ENCODE measurements at regions not wholly inside any gene's neighbourhood (a gene's known extent, or its start where the extent isn't known, plus 50 kb on each side); places are given as distances from the start of the nearest gene placed in this dataset.
"Not testable (repeated sequence)": the region's sequence is repeated elsewhere in the genome, so short reads cannot be mapped to it uniquely, and the experiment has no call there.

GRCh38 chrX:6990552-6991193 is 156.8 kb upstream of the STS start:
- Mint-ChIP-seq H3K27ac (no peak overlapping the region), H3K4me3 (no peak overlapping the region), H3K4me1 (no peaks in the 10 kb centered on the region), H3K9me3 (peaks cover 10% of the 10 kb centered on the region), H3K27me3 (no peaks in the 10 kb centered on the region), H3K36me3 (ENCODE audit: low read depth) (peaks cover 4% of the 10 kb centered on the region)
- ATAC-seq (no peak), DNase-seq (no peak)

DNA sequence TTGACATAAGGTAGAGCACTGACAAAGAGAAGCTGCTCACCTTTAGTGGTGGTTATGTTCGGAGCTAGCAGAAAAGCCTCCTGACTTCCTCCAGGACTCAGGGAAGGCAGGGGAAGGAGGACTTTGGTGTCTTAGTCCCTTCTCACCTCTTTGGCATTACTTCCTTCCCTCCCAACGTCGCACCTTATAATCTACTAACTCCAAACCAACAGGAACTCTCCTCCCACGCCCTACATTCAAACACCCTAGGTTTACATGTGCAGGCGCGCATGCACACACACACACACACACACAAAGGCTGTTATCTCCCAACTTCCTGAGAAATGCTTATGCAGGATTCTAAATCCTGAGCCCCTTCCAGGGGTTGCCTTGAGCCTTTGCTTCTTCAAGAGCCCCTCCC is 157.7 kb upstream of the STS start:
- Mint-ChIP-seq H3K4me1 (no peaks in the 10 kb centered on the region), H3K9me3 (peaks cover 6% of the 10 kb centered on the region), H3K27me3 (no peaks in the 10 kb centered on the region), H3K4me3 (no peak overlapping the region), H3K36me3 (ENCODE audit: low read depth) (peaks cover 2% of the 10 kb centered on the region), H3K27ac (no peak overlapping the region)
- ATAC-seq (no peak), DNase-seq (no peak)

DNA sequence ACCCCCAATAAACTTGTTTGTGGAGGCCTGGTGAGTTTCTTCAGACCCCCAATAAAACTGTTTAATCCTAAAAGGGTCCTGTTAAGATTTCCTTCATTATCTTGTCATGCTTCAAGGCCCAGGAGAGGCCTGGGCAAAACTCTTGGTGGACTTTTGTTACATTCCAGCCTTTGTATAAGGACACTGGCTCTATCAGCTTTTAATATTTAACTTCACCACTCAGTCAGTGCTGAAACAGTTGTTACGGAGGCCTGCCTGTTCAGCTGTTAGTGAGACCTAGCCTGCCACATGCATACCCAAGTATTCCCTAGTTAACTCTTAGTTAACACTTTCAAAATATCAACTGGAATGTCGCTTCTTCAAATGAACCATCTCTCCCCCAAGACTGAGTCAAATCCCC is 158.8 kb upstream of the STS start:
- ATAC-seq; H3K4me1 Mint-ChIP-seq; DNase-seq; H3K9me3 Mint-ChIP-seq; H3K27ac Mint-ChIP-seq; H3K36me3 Mint-ChIP-seq (ENCODE audit: low read depth); H3K4me3 Mint-ChIP-seq; H3K27me3 Mint-ChIP-seq: not testable (repeated sequence)

DNA sequence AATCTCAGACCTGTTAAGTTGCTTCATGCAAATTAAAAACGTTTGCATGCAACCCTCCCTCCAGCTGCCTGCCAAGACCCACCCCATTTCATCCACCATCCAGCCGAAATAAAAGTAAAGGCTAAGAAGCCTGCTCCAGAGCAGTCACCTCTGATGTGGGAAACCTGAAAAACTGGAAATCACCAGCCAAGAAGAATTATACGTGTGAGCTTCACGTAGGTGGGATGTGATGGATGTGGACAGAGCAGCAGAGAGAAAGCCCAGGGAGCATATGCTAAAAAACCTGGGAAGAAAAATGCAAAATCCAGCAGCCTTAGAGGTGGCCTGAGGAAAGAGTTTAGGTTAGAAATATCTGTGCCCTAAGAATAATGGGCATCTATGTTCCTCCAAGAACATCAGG is 160.6 kb upstream of the STS start:
- peaks cover 3% of the 10 kb centered on the region for H3K9me3 Mint-ChIP-seq
- no peak for DNase-seq

GRCh38 chrX:6985537-6985936 is 162.0 kb upstream of the STS start:
- no peak for ATAC-seq
- no peak overlapping the region for H3K27ac Mint-ChIP-seq
- DNase-seq, result no peak
- no peaks in the 10 kb centered on the region for H3K36me3 Mint-ChIP-seq (ENCODE audit: low read depth)
- H3K27me3 Mint-ChIP-seq, result no peaks in the 10 kb centered on the region
- H3K4me1 Mint-ChIP-seq, result no peaks in the 10 kb centered on the region
- H3K4me3 Mint-ChIP-seq, result no peak overlapping the region
- peaks cover 3% of the 10 kb centered on the region for H3K9me3 Mint-ChIP-seq

More for the DNA sequence above, 160.6 kb upstream of the STS start:
- no peaks in the 10 kb centered on the region for H3K4me1 Mint-ChIP-seq
- no peak for ATAC-seq
- H3K36me3 Mint-ChIP-seq (ENCODE audit: low read depth), result no peaks in the 10 kb centered on the region
- H3K4me3 Mint-ChIP-seq, result no peak overlapping the region
- no peaks in the 10 kb centered on the region for H3K27me3 Mint-ChIP-seq
- H3K27ac Mint-ChIP-seq, result no peak overlapping the region

GRCh38 chrX:6983207-6983955 is 164.1 kb upstream of the STS start:
- H3K9me3 Mint-ChIP-seq, result peaks cover 3% of the 10 kb centered on the region
- no peaks in the 10 kb centered on the region for H3K27me3 Mint-ChIP-seq
- H3K4me1 Mint-ChIP-seq, result no peaks in the 10 kb centered on the region
- no peak for DNase-seq
- no peak overlapping the region for H3K4me3 Mint-ChIP-seq
- no peaks in the 10 kb centered on the region for H3K36me3 Mint-ChIP-seq (ENCODE audit: low read depth)
- no peak overlapping the region for H3K27ac Mint-ChIP-seq
- no peak for ATAC-seq

DNA sequence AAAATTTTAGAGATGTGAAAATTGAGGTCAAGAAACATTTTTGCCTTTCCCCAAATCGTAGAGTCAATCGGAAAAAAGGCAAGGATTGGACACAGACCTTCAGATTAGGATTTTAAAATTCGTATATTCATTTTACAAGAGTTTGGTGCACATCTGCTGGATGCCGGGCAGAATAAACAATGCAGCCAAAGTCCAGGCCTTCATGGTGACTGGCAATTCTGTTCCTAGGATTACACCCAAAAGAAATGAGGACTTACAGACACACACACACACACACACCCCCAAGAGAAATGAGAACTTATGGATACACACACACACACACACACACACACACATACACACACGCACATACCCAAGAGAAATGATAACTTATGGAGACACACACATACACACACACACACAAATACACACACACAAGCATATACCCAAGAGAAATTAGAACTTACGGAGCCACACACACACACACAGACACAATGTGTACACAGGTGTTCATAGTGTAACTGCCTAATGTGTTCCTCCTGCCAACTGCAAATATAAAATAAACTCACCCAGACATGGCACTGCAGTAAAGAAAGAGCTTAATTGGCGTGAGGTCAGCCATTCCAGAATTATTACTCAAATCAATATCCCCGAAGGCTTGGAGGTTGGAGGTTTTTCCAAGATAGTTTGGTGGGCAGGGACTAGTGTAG is 165.7 kb upstream of the STS start:
- no peaks in the 10 kb centered on the region for H3K4me1 Mint-ChIP-seq
- no peak overlapping the region for H3K27ac Mint-ChIP-seq
- H3K27me3 Mint-ChIP-seq, result no peaks in the 10 kb centered on the region
- H3K4me3 Mint-ChIP-seq, result no peak overlapping the region
- ATAC-seq (no peak), DNase-seq (no peak)
- H3K36me3 Mint-ChIP-seq (ENCODE audit: low read depth), result peaks cover 6% of the 10 kb centered on the region
- peaks cover 3% of the 10 kb centered on the region for H3K9me3 Mint-ChIP-seq

GRCh38 chrX:6980981-6981380 is 166.5 kb upstream of the STS start:
- Mint-ChIP-seq H3K27me3 (no peaks in the 10 kb centered on the region), H3K4me1 (no peaks in the 10 kb centered on the region), H3K9me3 (peaks cover 3% of the 10 kb centered on the region), H3K36me3 (ENCODE audit: low read depth) (peaks cover 6% of the 10 kb centered on the region), H3K4me3 (no peak overlapping the region), H3K27ac (no peak overlapping the region)
- ATAC-seq (no peak), DNase-seq (no peak)

- no peak for DNase-seq
- Mint-ChIP-seq H3K4me3 (no peak overlapping the region), H3K9me3 (no peaks in the 10 kb centered on the region), H3K4me1 (no peaks in the 10 kb centered on the region), H3K27me3 (no peaks in the 10 kb centered on the region), H3K27ac (no peak overlapping the region), H3K36me3 (ENCODE audit: low read depth) (no peaks in the 10 kb centered on the region)
- ATAC-seq, result no peak
Measured at GRCh38 chrX:6968231-6968630, 179.3 kb upstream of the STS start.

DNA sequence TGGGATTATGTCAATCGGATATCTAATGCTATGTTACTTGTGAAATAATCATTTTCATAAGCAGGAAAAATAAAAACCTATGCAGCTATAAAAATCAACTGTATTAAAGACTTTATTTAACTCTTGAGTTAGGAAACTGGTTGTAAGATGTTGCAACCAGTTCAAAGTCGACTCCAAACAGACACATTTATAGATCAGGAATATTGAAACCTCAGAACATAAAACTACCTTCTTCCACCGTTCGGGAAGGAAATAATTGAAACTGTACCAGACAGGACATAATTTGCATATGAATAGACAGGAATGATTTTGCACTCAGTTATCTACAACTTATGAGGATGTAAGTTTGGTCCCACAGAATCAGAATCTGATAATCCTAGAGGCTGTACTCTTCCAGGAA is 181.8 kb upstream of the STS start:
- Mint-ChIP-seq H3K4me3 (no peak overlapping the region), H3K9me3 (no peaks in the 10 kb centered on the region), H3K27ac (no peak overlapping the region), H3K36me3 (ENCODE audit: low read depth) (no peaks in the 10 kb centered on the region), H3K4me1 (no peaks in the 10 kb centered on the region), H3K27me3 (no peaks in the 10 kb centered on the region)
- no peak for ATAC-seq
- DNase-seq, result no peak

- no peaks in the 10 kb centered on the region for H3K27me3 Mint-ChIP-seq
- H3K27ac Mint-ChIP-seq, result no peak overlapping the region
- no peaks in the 10 kb centered on the region for H3K9me3 Mint-ChIP-seq
- ATAC-seq, result no peak
- DNase-seq, result no peak
- H3K4me1 Mint-ChIP-seq, result no peaks in the 10 kb centered on the region
- H3K4me3 Mint-ChIP-seq, result no peak overlapping the region
- no peaks in the 10 kb centered on the region for H3K36me3 Mint-ChIP-seq (ENCODE audit: low read depth)
Measured at GRCh38 chrX:6962006-6962355, 185.5 kb upstream of the STS start.

DNA sequence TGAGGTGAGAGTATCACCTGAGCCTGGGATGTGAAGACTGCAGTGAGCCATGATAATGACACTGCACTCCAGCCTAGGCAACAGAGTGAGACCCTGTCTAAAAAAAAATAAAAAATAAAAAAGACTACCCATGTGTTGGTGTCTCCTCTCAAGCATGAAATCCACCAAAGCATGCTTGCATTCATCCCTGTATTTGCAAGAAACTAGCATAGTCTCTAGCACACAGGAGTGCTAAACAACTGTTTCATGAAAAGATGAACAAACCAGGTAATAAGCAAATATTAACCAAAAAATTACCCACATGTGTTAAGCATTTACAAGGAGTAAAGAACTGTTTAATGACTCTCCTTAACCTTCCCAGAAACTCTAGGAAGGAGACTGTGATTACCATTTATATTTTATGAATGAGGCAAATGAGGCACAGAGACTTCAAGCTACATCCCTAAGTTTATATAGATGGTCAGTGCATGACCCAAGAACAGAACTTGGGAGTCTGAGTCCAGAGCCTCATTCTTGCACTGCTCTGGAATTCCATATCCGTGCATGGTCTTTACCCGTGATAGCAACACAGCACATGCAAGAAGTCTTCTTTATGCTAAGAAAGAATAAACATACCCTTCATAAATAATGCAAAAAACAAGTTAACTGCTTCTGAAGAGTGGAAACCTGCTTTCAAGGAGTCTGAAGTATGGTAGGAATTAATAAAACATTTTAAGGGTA is 186.1 kb upstream of the STS start:
- H3K36me3 Mint-ChIP-seq (ENCODE audit: low read depth), result no peaks in the 10 kb centered on the region
- no peak for DNase-seq
- H3K4me3 Mint-ChIP-seq, result no peak overlapping the region

DNA sequence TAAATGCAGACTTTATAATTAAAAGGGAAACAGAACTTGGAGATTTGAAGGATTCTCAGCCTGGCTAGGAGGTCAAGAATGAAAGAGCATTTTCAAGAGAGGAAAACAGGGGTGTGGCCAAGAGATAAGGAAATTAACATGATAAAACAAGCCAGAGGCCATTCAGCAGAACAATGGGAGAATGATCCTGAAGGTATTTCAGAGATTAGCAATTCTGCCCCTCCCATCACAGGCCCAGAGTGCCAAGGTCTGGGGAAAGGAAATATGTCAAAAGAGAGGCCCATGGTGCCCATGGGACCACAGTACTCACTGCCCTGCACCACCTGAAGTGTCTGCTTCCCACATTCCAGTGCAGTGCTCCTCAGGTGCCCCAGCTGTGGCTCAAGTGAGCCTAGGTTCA is 188.5 kb upstream of the STS start:
- Mint-ChIP-seq H3K27ac (no peak overlapping the region), H3K4me3 (no peak overlapping the region), H3K27me3 (no peaks in the 10 kb centered on the region), H3K9me3 (no peaks in the 10 kb centered on the region), H3K4me1 (no peaks in the 10 kb centered on the region), H3K36me3 (ENCODE audit: low read depth) (no peaks in the 10 kb centered on the region)
- DNase-seq, result no peak
- ATAC-seq, result no peak

More for the DNA sequence above, 186.1 kb upstream of the STS start:
- H3K4me1 Mint-ChIP-seq, result no peaks in the 10 kb centered on the region
- ATAC-seq, result no peak
- no peak overlapping the region for H3K27ac Mint-ChIP-seq
- H3K27me3 Mint-ChIP-seq, result no peaks in the 10 kb centered on the region
- no peaks in the 10 kb centered on the region for H3K9me3 Mint-ChIP-seq

DNA sequence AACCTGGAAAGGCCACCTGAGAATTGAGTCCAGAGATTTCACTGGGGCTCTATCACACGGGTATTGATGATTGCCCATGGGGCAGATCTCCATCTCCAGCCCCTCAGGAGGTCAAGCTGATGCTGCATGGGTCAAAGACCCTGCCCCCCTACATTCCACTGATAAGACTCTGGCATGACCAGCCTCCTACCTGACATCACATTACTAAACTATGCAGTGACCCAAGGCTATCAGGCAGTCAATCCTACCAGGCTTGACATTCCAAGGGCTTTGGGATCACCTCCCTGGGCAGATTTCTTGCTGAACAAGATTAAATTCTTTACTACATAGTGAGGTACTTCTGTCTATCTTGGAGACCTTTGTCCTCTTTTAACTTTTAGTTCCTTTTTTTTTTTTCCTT is 192.7 kb upstream of the STS start:
- no peaks in the 10 kb centered on the region for H3K36me3 Mint-ChIP-seq (ENCODE audit: low read depth)
- ATAC-seq (no peak), DNase-seq (no peak)
- H3K4me1 Mint-ChIP-seq, result no peaks in the 10 kb centered on the region
- no peak overlapping the region for H3K27ac Mint-ChIP-seq
- H3K4me3 Mint-ChIP-seq, result no peak overlapping the region
- H3K9me3 Mint-ChIP-seq, result peaks cover 5% of the 10 kb centered on the region
- H3K27me3 Mint-ChIP-seq, result no peaks in the 10 kb centered on the region

GRCh38 chrX:6946168-6946567 is 201.3 kb upstream of the STS start:
- no peak overlapping the region for H3K4me3 Mint-ChIP-seq
- no peak overlapping the region for H3K27ac Mint-ChIP-seq
- H3K9me3 Mint-ChIP-seq, result peaks cover 6% of the 10 kb centered on the region
- H3K27me3 Mint-ChIP-seq, result no peaks in the 10 kb centered on the region
- H3K36me3 Mint-ChIP-seq (ENCODE audit: low read depth), result no peaks in the 10 kb centered on the region
- DNase-seq (no peak), ATAC-seq (no peak)
- H3K4me1 Mint-ChIP-seq, result no peaks in the 10 kb centered on the region

Data from activated naive CD8-positive, alpha-beta T cell treated with anti-CD3 and anti-CD28 coated beads, Interleukin-2, amount 50 U/mL, for 24 hours (primary cell).